ENCODE measurements at regions not wholly inside any gene's neighbourhood (a gene's known extent, or its start where the extent isn't known, plus 50 kb on each side); places are given as distances from the start of the nearest gene placed in this dataset.

DNA sequence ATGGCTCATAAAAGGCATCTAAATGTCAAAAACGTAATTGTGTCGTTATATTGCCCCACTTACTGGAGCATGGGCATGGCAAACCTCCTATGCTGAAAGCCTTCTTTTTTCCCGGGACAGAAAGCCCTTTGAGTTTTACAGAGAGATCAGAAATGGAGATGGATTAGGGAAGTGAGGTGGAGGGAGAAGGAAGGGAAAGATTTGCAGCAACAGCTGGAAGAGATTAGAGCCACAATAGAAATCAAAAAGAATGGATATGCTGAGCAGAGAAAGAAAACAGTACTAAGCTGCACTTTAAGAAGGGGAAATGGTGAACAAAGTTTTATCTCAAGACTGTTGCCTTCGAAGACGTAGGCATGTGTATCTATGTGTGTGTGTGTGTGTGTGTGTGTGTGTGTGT is 97.2 kb upstream of the PCGF5 start:
- TF ChIP-seq POLR2AphosphoS5 (IDR thresholded peaks at IDR 0.05) (no peak), EP300 (IDR thresholded peaks at IDR 0.05) (no peak)
- TF ChIP-seq, protein P1, sequence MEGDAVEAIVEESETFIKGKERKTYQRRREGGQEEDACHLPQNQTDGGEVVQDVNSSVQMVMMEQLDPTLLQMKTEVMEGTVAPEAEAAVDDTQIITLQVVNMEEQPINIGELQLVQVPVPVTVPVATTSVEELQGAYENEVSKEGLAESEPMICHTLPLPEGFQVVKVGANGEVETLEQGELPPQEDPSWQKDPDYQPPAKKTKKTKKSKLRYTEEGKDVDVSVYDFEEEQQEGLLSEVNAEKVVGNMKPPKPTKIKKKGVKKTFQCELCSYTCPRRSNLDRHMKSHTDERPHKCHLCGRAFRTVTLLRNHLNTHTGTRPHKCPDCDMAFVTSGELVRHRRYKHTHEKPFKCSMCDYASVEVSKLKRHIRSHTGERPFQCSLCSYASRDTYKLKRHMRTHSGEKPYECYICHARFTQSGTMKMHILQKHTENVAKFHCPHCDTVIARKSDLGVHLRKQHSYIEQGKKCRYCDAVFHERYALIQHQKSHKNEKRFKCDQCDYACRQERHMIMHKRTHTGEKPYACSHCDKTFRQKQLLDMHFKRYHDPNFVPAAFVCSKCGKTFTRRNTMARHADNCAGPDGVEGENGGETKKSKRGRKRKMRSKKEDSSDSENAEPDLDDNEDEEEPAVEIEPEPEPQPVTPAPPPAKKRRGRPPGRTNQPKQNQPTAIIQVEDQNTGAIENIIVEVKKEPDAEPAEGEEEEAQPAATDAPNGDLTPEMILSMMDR (IDR thresholded peaks at IDR 0.05), result no peak

Data from sigmoid colon (tissue), 4 donors.